NCI-H82 (cell line): ENCODE measurements at regions not wholly inside any gene's neighbourhood (a gene's known extent, or its start where the extent isn't known, plus 50 kb on each side); places are given as distances from the start of the nearest gene placed in this dataset.
"Not testable (repeated sequence)": the region's sequence is repeated elsewhere in the genome, so short reads cannot be mapped to it uniquely, and the experiment has no call there.

ENCODE experiments used
- DNase-seq: peaks from one replicate; lab custom pipeline; 2025; lab: John Stamatoyannopoulos, UW

GRCh38 chr7:51930834-51931233 lies 614.2 kb upstream of the COBL start:
- DNase-seq: no peak

DNA sequence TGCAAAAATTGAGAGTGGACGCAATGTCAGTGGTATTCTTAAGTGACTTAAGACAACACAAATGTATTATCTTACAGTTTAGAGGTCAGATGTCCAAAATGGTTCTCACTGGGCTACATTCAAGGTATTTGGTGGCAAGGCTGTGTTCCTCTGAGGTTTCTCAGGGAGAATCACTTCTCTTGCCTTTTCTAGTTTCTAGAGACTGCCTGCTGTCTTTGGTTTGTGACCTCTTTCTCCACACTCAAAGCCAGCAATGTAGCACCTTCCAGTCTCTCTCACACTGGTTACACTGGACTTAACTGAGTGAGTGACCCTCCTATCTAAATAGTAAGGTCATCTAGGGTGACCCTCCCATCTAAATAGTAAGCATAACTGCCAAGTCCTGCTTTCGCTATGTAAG lies 613.2 kb upstream of the COBL start:
- DNase-seq: no peak

- no peak for DNase-seq
Measured at GRCh38 chr7:51927738-51928137, 611.1 kb upstream of the COBL start.

- no peak for DNase-seq
Measured at GRCh38 chr7:51918581-51918980, 602.0 kb upstream of the COBL start.

DNA sequence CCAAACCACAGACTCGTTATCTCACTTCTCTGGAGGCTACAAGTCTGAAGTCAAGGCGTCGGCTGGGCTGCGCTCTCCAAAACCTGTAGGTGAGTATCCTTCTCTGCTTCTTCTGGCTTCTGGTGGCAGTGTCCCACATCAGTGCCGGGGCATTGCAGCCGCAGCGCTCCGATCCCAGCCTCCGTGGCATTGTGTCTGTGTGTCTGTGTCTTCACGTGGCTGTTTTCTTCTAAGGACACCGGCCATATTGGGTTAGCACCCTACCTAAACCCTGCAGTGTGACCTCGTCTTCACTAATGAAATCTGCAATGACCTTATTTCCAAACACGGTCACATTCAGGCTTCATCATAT lies 584.9 kb upstream of the COBL start:
- no peak for DNase-seq

- not testable (repeated sequence) for DNase-seq
Measured at GRCh38 chr7:51900755-51901488, 584.3 kb upstream of the COBL start.

- no peak for DNase-seq
Measured at GRCh38 chr7:51899611-51900010, 583.0 kb upstream of the COBL start.

DNA sequence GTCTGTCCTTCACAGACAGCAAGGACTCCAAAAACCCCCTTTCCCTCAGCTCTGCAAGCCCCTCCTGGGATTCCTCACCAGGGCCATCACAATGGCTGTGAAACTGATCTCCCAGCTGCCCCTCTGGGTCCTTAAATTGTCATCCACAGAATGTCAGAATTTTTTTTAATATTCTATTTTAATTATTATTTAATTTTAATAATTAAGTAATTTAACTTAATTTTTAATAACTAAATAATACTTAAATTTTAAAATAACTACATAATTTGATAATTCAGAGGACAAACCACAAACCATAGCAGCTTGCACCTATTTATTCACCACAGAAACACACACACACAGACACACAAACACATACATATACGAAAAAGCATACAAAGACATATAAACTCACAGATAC lies 565.8 kb upstream of the COBL start:
- DNase-seq: no peak

GRCh38 chr7:51881309-51881708 lies 564.7 kb upstream of the COBL start:
- no peak for DNase-seq

GRCh38 chr7:51878865-51879264 lies 562.3 kb upstream of the COBL start:
- no peak for DNase-seq

- no peak for DNase-seq
Measured at GRCh38 chr7:51869452-51869851, 552.8 kb upstream of the COBL start.

GRCh38 chr7:51867117-51867516 lies 550.5 kb upstream of the COBL start:
- DNase-seq: no peak

GRCh38 chr7:51860305-51860704 lies 543.7 kb upstream of the COBL start:
- no peak for DNase-seq

- DNase-seq: peak; percentile 82
Measured at GRCh38 chr7:51850126-51850525, 533.5 kb upstream of the COBL start.

- DNase-seq: peak; percentile 19
Measured at GRCh38 chr7:51847461-51848134, 531.0 kb upstream of the COBL start.

- DNase-seq: not testable (repeated sequence)
Measured at GRCh38 chr7:51839130-51839529, 522.5 kb upstream of the COBL start.

DNA sequence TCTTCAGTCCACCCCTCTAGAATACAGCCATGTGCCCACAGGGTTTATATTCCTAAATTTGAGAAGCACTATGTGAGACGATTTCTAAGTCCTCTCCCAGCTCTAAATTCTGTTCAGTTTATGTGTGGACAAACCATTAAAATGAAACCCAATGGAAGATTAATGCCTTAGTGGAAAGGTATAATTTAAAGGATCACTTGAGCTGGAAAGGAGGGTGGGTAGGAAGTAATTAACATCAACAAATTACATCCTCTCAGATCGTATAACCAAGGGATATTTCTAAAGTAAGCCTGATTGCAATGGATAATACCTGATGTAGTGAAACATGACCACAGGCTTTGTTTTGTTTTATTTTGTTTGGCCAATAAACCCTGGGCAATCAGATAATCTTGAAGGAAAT lies 511.0 kb upstream of the COBL start:
- DNase-seq: no peak

DNA sequence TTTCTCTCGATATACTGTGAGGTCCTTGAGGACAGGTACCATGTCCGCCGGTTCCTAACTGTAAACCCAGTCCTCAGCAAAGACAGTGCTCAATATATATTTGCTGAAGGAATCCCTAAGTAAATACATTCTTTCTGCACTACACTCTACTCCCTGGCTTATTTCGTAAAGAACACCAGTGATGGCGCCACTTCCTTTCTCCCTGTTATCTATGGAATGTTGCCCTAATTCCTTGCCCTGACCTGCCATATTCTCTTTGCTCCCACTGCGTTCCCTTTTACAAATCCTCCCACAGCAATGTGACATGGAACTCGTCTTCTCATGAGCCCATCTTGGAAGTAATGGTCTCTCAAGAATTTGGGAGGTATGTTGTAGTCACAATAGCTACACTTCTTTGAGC lies 507.4 kb upstream of the COBL start:
- no peak for DNase-seq

DNA sequence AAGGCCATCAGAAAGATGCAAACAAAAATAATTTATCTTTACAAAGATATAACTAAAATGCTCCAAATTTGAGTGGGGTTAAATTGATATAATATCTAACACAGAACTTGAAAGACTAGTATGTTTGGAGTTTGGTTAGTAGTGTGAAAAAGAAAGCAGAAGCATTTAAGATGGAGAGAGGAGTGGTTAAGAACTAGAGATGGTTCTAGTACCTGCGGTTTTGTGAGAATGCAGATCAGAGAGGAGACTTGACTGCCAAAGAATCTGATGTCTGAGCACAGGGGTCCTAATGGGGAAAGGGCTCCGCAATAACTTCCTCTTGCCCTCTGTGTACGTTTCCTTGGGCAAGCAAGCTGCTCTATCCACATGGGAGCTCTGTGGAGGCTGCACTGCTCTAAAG lies 506.8 kb upstream of the COBL start:
- DNase-seq: no peak

- DNase-seq: peak; percentile 35
Measured at GRCh38 chr7:51817694-51818225, 501.2 kb upstream of the COBL start.

DNA sequence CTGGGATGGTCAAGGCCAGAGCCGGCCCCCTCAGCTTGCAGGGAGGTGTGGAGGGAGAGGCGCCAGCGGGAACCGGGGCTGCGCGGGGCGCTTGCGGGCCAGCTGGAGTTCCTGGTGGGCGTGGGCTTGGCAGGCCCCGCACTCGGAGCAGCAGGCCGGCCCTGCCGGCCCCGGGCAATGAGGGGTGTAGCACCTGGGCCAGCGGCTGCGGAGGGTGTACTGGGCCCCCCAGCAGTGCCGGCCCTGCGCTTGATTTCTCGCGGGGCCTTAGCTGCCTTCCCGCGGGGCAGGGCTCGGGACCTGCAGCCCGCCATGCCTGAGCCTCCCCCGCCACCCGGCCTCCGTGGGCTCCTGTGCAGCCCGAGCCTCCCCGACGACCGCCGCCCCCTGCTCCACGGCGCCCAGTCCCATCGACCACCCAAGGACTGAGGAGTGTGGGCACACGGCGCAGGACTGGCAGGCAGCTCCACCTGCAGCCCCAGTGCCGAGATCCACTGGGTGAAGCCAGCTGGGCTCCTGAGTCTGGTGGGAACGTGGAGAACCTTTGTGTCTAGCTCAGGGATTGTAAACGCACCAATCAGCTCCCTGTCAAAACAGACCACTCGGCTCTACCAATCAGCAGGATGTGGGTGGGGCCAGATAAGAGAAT lies 489.3 kb upstream of the COBL start:
- DNase-seq: not testable (repeated sequence)

DNA sequence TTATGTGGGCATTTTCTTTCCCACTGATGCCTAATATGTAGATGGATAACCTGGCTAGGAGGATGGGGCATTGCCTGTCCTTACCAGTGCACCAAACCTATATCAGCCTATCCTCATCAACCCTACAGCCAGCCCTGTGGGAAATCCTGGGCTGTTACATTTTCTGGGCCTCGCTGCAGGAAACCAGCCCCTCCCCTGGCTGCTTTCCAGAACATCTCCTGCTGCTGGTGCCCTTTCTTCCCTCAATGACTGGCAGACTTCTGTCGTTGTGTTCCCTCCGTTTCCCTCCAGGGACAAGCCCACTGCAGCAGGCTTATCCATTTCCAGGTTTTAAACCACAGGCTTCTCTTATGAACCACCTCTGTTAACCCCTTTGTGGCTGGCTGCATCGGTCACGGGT lies 486.1 kb upstream of the COBL start:
- no peak for DNase-seq

DNA sequence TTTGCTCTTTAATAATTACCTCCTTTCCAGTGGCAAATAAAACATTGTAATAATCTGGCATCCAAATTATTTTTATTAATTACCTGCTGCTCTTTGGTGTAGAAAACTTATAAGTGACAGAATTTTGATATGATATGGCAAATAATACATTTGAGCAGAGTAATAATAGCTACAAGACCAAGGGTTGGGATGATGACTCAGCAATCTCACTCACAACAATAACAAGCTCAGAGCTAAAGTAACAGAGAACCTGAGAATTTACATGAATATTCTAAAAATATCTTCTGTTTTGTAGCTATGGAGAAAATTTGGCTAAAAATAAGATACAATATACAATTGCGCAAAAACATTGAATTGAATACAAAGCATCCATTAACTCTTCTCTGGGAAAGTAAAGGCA lies 480.8 kb upstream of the COBL start:
- DNase-seq: no peak
